Liver (tissue), 8 donors: ENCODE measurements at regions not wholly inside any gene's neighbourhood (a gene's known extent, or its start where the extent isn't known, plus 50 kb on each side); places are given as distances from the start of the nearest gene placed in this dataset.

ENCODE experiments used
- DNase-seq: peaks from one replicate; pipeline ENCODE4 v3.0.0-alpha.2; 2017; ENCODE audit warnings: low spot score
- H3K27ac ChIP-seq, 2 donors: one replicate each; pipeline ENCODE4 v1.7.0; 2013; ENCODE audit warnings: inconsistent platforms in 2 of 2, low read length in 2 of 2, control low read depth in 1 of 2, low read depth in 1 of 2, mild to moderate bottlenecking in 1 of 2
- H3K27me3 ChIP-seq, 4 donors: one replicate each; pipeline versions ENCODE4 v1.6.1 to v1.7.0; 2013; ENCODE audit warnings: low read length in 3 of 4, inconsistent platforms in 1 of 4, mild to moderate bottlenecking in 1 of 4, moderate library complexity in 1 of 4; ENCODE audit not compliant: control insufficient read depth in 4 of 4, insufficient read depth in 4 of 4
- H3K36me3 ChIP-seq, 4 donors: one replicate each; pipeline versions ENCODE4 v1.6.1 to v1.7.0; 2013; ENCODE audit warnings: low read length in 3 of 4, mild to moderate bottlenecking in 3 of 4, low read depth in 1 of 4, moderate library complexity in 1 of 4; ENCODE audit not compliant: control insufficient read depth in 4 of 4, insufficient read depth in 3 of 4
- H3K4me1 ChIP-seq, 4 donors: one replicate each; pipeline versions ENCODE4 v1.6.1 to v1.7.0; 2013; ENCODE audit warnings: low read length in 3 of 4, mild to moderate bottlenecking in 3 of 4, moderate library complexity in 1 of 4; ENCODE audit not compliant: control insufficient read depth in 4 of 4, insufficient read depth in 4 of 4
- H3K4me3 ChIP-seq, 3 donors: one replicate each; pipeline versions ENCODE4 v1.6.1 to v1.7.0; 2013; ENCODE audit warnings: low read length in 3 of 3, control low read depth in 1 of 3, low read depth in 1 of 3, mild to moderate bottlenecking in 1 of 3
- H3K9ac ChIP-seq, 2 donors: one replicate each; pipeline ENCODE4 v1.7.0; 2013; ENCODE audit warnings: low read length in 2 of 2, mild to moderate bottlenecking in 2 of 2, moderate library complexity in 2 of 2, control low read depth in 1 of 2, low read depth in 1 of 2
- H3K9me3 ChIP-seq, 4 donors: one replicate each; pipeline versions ENCODE4 v1.6.1 to v1.7.0; 2013; ENCODE audit warnings: low read length in 3 of 4; ENCODE audit not compliant: control insufficient read depth in 4 of 4
- ATF3 ChIP-seq: IDR thresholded peaks from 2 replicates; pipeline ENCODE4 v1.6.1; 2016; ENCODE audit warnings: antibody characterized with exemption
- CTCF ChIP-seq: fragments of 150-350 bp; IDR thresholded peaks from 2 replicates; pipeline ENCODE4 v1.5.1; 2017; ENCODE audit warnings: improper control_type of control experiment, low read depth, low read length; ENCODE audit not compliant: missing input control
- FOXA1 ChIP-seq: IDR thresholded peaks from 2 replicates; pipeline ENCODE4 v1.6.1; 2016; ENCODE audit warnings: antibody characterized with exemption
- FOXA2 ChIP-seq: IDR thresholded peaks from 2 replicates; pipeline ENCODE4 v1.6.1; 2016; ENCODE audit warnings: antibody characterized with exemption
- GABPA ChIP-seq, 2 donors: IDR thresholded peaks in 1 of 2; conservative IDR thresholded peaks in 1 of 2; 2 replicates each; pipeline ENCODE4 v1.6.1; 2016; ENCODE audit warnings: antibody characterized with exemption in 2 of 2, mild to moderate bottlenecking in 1 of 2, moderate library complexity in 1 of 2
- HNF4A ChIP-seq, 2 donors: conservative IDR thresholded peaks; 2 replicates each; pipeline ENCODE4 v1.6.1; 2016; ENCODE audit warnings: antibody characterized with exemption in 2 of 2, mild to moderate bottlenecking in 2 of 2
- HNF4G ChIP-seq: IDR thresholded peaks from 2 replicates; pipeline ENCODE4 v1.6.1; 2016; ENCODE audit warnings: antibody characterized with exemption
- JUND ChIP-seq, 2 donors: IDR thresholded peaks; 2 replicates each; pipeline ENCODE4 v1.6.1; 2016; ENCODE audit warnings: antibody characterized with exemption in 2 of 2
- NR2F2 ChIP-seq: IDR thresholded peaks from 2 replicates; pipeline ENCODE4 v1.6.1; 2016; ENCODE audit warnings: antibody characterized with exemption
- RAD21 ChIP-seq, 2 donors: IDR thresholded peaks; 2 replicates each; pipeline ENCODE4 v1.6.1; 2016; ENCODE audit warnings: antibody characterized with exemption in 2 of 2, mild to moderate bottlenecking in 2 of 2
- RXRA ChIP-seq, 2 donors: IDR thresholded peaks; 2 replicates each; pipeline ENCODE4 v1.6.1; 2017 to 2018; ENCODE audit warnings: antibody characterized with exemption in 2 of 2, mild to moderate bottlenecking in 1 of 2
- TAF1 ChIP-seq: conservative IDR thresholded peaks from 2 replicates; pipeline ENCODE4 v1.6.1; 2016; ENCODE audit warnings: antibody characterized with exemption, mild to moderate bottlenecking
- YY1 ChIP-seq: IDR thresholded peaks from 2 replicates; pipeline ENCODE4 v1.6.1; 2016; ENCODE audit warnings: antibody characterized with exemption, mild to moderate bottlenecking
- whole genome bisulfite sequencing: extraction: QIAGEN DNeasy Blood & Tissue Kit; methylation state at CpG from one replicate; pipeline ENCODE4 v1.1.7; 2013; 5-methylcytosine and 5-hydroxymethylcytosine counted together
- TF ChIP-seq, protein P1 (sequence below): IDR thresholded peaks from 2 replicates; pipeline ENCODE4 v1.6.1; 2016; ENCODE audit warnings: antibody characterized with exemption, mild to moderate bottlenecking
- TF ChIP-seq, protein P2 (sequence below): IDR thresholded peaks from 2 replicates; pipeline ENCODE4 v1.6.1; 2016; ENCODE audit warnings: antibody characterized with exemption
- donor health status: healthy.
- donor health status: healthy.
- donor health status: healthy.
- donor health status: healthy.
- donor health status: healthy.

DNA sequence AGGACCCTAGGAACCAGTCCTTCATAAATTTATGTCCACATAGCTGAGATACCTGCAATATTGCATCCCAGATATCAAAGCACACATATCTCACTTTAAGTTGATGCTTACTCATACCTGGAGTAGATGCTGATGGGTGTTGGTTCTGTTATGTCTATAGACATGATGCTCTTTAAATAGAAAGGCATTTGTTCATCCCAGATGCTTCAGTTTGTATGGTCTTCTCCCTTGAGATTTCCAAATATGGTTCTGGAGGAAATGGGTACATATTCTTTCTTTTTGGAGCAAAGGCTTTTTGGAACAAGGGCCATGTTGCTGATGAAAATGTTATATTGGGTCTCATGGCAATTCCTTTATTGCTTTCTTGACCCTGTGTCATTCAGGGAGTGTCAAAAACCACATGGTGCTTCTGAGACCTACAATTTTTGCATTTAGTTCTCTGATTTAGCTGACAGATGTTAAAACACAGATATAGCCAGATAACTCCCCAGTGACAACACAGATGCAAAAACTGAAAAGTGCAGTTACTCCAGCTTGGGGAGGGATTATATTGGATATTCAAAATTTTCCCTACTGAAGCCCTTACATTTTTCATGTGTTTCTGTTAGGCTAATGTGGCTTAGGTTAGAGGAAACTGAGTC lies 211.4 kb downstream of the KCNRG start (continued):
- TF ChIP-seq, protein P1, sequence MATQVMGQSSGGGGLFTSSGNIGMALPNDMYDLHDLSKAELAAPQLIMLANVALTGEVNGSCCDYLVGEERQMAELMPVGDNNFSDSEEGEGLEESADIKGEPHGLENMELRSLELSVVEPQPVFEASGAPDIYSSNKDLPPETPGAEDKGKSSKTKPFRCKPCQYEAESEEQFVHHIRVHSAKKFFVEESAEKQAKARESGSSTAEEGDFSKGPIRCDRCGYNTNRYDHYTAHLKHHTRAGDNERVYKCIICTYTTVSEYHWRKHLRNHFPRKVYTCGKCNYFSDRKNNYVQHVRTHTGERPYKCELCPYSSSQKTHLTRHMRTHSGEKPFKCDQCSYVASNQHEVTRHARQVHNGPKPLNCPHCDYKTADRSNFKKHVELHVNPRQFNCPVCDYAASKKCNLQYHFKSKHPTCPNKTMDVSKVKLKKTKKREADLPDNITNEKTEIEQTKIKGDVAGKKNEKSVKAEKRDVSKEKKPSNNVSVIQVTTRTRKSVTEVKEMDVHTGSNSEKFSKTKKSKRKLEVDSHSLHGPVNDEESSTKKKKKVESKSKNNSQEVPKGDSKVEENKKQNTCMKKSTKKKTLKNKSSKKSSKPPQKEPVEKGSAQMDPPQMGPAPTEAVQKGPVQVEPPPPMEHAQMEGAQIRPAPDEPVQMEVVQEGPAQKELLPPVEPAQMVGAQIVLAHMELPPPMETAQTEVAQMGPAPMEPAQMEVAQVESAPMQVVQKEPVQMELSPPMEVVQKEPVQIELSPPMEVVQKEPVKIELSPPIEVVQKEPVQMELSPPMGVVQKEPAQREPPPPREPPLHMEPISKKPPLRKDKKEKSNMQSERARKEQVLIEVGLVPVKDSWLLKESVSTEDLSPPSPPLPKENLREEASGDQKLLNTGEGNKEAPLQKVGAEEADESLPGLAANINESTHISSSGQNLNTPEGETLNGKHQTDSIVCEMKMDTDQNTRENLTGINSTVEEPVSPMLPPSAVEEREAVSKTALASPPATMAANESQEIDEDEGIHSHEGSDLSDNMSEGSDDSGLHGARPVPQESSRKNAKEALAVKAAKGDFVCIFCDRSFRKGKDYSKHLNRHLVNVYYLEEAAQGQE = no peak
- TF ChIP-seq RAD21 (IDR thresholded peaks at IDR 0.05) = no peak
- TF ChIP-seq HNF4G = no peak
- no peak for TF ChIP-seq HNF4A (conservative IDR thresholded peaks at IDR 0.05)
- TF ChIP-seq NR2F2 = no peak
- TF ChIP-seq FOXA1 = no peak
- no peak for TF ChIP-seq JUND (IDR thresholded peaks at IDR 0.05)

DNA sequence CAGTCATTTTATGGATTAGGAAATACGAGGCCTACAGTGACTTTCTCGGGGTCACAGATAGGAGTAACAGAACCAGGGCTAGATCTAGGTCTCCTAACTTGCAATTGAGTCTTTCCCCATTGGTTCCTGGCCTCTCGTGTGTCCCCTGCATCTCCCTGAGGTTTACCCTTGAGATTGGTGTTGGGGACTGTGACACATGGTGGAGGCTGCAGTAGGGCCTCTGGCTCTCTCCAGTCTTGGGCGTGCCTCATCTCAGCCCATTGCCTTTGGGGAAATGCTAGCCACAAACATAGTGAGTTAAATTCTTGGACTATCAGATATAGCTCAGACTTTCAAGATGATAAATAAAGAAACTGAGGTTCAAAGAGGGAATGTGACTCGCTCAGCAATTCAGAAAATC lies 212.1 kb downstream of the KCNRG start:
- 90% methylated on average over 5 of the region's 5 CpGs for WGBS
- H3K4me3 ChIP-seq = no peak overlapping the region

DNA sequence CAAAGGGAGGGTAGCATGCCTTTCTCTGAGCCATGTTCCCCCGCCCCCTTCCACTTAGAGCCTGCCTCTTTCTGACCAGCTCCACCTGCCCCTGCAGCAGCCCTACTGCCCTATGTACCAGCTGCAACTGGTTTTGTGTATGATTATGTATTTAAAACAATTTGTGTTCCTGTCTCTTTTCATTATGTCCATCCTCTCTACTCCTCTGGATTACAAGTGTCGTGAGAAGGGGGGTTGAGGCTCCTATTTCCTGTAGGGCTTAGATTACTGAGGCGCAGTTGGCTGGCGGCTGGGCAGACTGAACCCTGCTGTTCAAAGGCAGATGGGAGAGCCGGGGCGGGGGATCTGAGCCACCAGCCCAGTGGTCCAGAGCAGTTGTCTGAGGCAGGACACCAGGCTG lies 213.3 kb downstream of the KCNRG start:
- Histone ChIP-seq H3K27ac (no peak overlapping the region), H3K36me3 (no peaks in the 10 kb centered on the region), H3K4me3 (no peak overlapping the region), H3K4me1 (peaks cover 0 to 4% (median 2%) of the 10 kb centered on the region in 4 donors), H3K9me3 (no peaks in the 10 kb centered on the region), H3K9ac (no peak overlapping the region), H3K27me3 (no peaks in the 10 kb centered on the region)
- DNase-seq = no peak
- WGBS = 94% methylated on average over 6 of the region's 6 CpGs
- TF ChIP-seq JUND (IDR thresholded peaks at IDR 0.05) = no peak
- no peak for TF ChIP-seq YY1
- no peak for TF ChIP-seq RAD21 (IDR thresholded peaks at IDR 0.05)
- TF ChIP-seq CTCF = no peak
- no peak for TF ChIP-seq HNF4A (conservative IDR thresholded peaks at IDR 0.05)
- TF ChIP-seq FOXA1 = no peak
- no peak for TF ChIP-seq FOXA2
- no peak for TF ChIP-seq ATF3
- TF ChIP-seq, protein P2, sequence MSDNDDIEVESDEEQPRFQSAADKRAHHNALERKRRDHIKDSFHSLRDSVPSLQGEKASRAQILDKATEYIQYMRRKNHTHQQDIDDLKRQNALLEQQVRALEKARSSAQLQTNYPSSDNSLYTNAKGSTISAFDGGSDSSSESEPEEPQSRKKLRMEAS = no peak
- TF ChIP-seq GABPA (IDR thresholded peaks at IDR 0.05 in 1 of 2, conservative IDR thresholded peaks at IDR 0.05 in 1 of 2) = no peak
- TF ChIP-seq TAF1 = no peak

More for the DNA sequence above, 212.1 kb downstream of the KCNRG start:
- no peaks in the 10 kb centered on the region for H3K36me3 ChIP-seq
- H3K4me1 ChIP-seq = peaks cover 4 to 13% (median 7%) of the 10 kb centered on the region in 4 donors
- no peaks in the 10 kb centered on the region for H3K27me3 ChIP-seq
- no peak overlapping the region for H3K9ac ChIP-seq
- H3K27ac ChIP-seq = no peak overlapping the region
- TF ChIP-seq GABPA (IDR thresholded peaks at IDR 0.05 in 1 of 2, conservative IDR thresholded peaks at IDR 0.05 in 1 of 2) (no peak), FOXA1 (no peak), TAF1 (no peak), YY1 (no peak), RXRA (IDR thresholded peaks at IDR 0.05) (no peak)
- TF ChIP-seq, protein P1 = no peak
- no peak for DNase-seq
- H3K9me3 ChIP-seq = no peaks in the 10 kb centered on the region
